T-helper 1 cell treated with Interleukin-12 subunit alpha and Interleukin-12 subunit beta and Interleukin-4 antibody, amounts not matched to agents 30 μg/mL and 1 μg/mL, for 36 hours (primary cell): ENCODE measurements at regions not wholly inside any gene's neighbourhood (a gene's known extent, or its start where the extent isn't known, plus 50 kb on each side); places are given as distances from the start of the nearest gene placed in this dataset.

Experiments
- H3K27ac Mint-ChIP-seq: one replicate; pipeline ENCODE4 v1.8.0; 2021; ENCODE audit warnings: mild to moderate bottlenecking, mixed read lengths
- H3K27me3 Mint-ChIP-seq: one replicate; pipeline ENCODE4 v1.8.0; 2021; ENCODE audit warnings: low read depth, mixed read lengths
- H3K36me3 Mint-ChIP-seq: one replicate; pipeline ENCODE4 v1.8.0; 2021; ENCODE audit warnings: low read depth, mixed read lengths
- H3K4me1 Mint-ChIP-seq: one replicate; pipeline ENCODE4 v1.8.0; 2021; ENCODE audit warnings: low read depth, mixed read lengths
- H3K4me3 Mint-ChIP-seq: one replicate; pipeline ENCODE4 v1.8.0; 2021; ENCODE audit warnings: mild to moderate bottlenecking, moderate library complexity, mixed read lengths
- H3K9me3 Mint-ChIP-seq: one replicate; pipeline ENCODE4 v1.8.0; 2021; ENCODE audit warnings: mixed read lengths

DNA sequence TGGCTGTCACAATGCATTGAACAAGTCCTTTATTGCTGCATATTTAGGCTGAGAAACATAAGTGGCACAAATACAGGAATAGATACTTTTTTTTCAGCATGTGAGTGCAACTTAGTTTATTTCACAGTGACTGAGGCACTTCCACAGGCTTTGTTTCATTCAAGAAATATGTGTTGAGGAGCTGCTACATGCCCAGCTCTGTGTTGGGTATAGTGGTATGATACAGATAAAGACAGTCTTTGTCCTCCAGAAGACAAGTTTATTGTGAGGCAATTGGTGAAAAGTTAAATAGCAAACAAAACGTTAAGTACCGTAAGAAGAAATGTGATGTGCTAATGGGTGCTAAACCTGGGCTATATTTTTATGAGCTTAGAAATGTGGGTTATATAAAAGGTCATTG is 186.4 kb downstream of the SPRY1 start:
- H3K4me1 Mint-ChIP-seq = no peaks in the 10 kb centered on the region
- no peak overlapping the region for H3K4me3 Mint-ChIP-seq
- peaks cover 28% of the 10 kb centered on the region for H3K9me3 Mint-ChIP-seq
- H3K27me3 Mint-ChIP-seq = no peaks in the 10 kb centered on the region
- no peak overlapping the region for H3K27ac Mint-ChIP-seq
- H3K36me3 Mint-ChIP-seq = peaks cover 7% of the 10 kb centered on the region

DNA sequence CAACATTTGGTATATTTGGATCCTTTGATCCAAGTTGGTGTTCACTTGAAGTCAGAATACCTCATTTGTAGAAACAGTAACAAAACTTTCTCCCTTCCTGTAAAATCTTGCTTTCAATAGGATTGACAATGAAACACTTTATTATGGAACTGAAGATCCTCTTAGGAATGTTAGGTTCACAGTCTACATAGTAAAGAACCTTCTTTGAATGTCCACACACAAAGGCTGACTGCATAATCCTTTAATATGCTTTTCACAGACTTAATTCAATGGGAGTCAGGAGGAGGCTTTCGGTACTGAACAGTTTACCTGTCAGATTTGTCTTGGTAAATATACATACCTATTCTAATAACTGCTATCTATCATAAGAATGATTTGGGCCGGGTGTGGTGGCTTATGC is 188.5 kb downstream of the SPRY1 start:
- Mint-ChIP-seq H3K36me3 (peaks cover 7% of the 10 kb centered on the region), H3K27me3 (no peaks in the 10 kb centered on the region), H3K27ac (no peak overlapping the region), H3K4me3 (no peak overlapping the region), H3K9me3 (peaks cover 23% of the 10 kb centered on the region), H3K4me1 (peaks cover 8% of the 10 kb centered on the region)

- Mint-ChIP-seq H3K4me3 (no peak overlapping the region), H3K36me3 (peaks cover 2% of the 10 kb centered on the region), H3K27me3 (no peaks in the 10 kb centered on the region), H3K27ac (no peak overlapping the region), H3K9me3 (peaks cover 3% of the 10 kb centered on the region), H3K4me1 (peaks cover 8% of the 10 kb centered on the region)
These were observed 191.4 kb downstream of the SPRY1 start for GRCh38 chr4:123587983-123588494.

GRCh38 chr4:123588631-123589241 is 192.1 kb downstream of the SPRY1 start:
- H3K27me3 Mint-ChIP-seq = no peaks in the 10 kb centered on the region
- H3K27ac Mint-ChIP-seq = no peak overlapping the region
- no peak overlapping the region for H3K4me3 Mint-ChIP-seq
- peaks cover 2% of the 10 kb centered on the region for H3K36me3 Mint-ChIP-seq
- peaks cover 3% of the 10 kb centered on the region for H3K9me3 Mint-ChIP-seq
- peaks cover 11% of the 10 kb centered on the region for H3K4me1 Mint-ChIP-seq

GRCh38 chr4:123589301-123589700 is 192.7 kb downstream of the SPRY1 start:
- H3K27me3 Mint-ChIP-seq = no peaks in the 10 kb centered on the region
- H3K27ac Mint-ChIP-seq = no peak overlapping the region

DNA sequence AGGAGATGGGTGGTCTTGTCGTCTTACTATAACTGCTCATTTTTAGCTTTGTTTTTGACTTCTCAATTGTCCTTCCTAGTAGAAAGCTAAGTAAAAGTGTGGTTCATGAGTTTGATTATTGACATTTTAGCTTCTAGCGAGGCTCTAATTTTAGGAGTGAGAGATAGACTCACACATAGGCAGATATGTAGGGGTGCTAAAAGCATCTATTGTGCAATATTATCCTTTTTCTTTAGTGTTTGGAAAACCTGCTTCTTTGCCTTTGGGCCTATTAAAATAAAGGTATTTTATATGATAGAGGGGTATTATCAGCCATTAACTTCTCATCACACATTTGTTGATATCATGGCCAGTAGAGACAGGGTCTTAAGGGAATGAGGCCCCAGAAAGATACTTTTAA is 195.3 kb downstream of the SPRY1 start:
- Mint-ChIP-seq H3K9me3 (peaks cover 3% of the 10 kb centered on the region), H3K27ac (no peak overlapping the region), H3K4me1 (peaks cover 11% of the 10 kb centered on the region), H3K36me3 (peaks cover 2% of the 10 kb centered on the region), H3K27me3 (no peaks in the 10 kb centered on the region), H3K4me3 (no peak overlapping the region)

More at GRCh38 chr4:123589301-123589700, 192.7 kb downstream of the SPRY1 start:
- no peak overlapping the region for H3K4me3 Mint-ChIP-seq
- peaks cover 11% of the 10 kb centered on the region for H3K4me1 Mint-ChIP-seq
- H3K36me3 Mint-ChIP-seq = peaks cover 2% of the 10 kb centered on the region
- H3K9me3 Mint-ChIP-seq = peaks cover 3% of the 10 kb centered on the region

DNA sequence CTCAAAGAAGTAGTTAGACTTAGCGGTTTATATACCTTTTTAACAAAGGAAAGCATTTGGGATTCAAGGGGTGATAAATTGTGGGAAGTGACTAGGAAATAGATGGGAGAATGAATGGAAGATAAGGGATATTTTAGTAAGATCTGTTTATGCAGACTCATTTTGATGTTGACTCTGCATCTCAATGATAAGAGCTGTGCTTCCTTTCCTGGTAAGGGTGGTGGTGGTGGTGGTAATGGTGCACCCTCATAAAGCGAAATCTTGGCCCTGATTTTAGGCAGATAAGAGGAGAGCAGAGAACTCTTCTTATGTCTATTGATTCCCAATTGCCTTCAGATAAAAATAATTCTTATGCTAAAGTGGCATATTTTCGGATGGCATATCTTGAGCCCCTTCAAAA is 197.1 kb downstream of the SPRY1 start:
- no peaks in the 10 kb centered on the region for H3K27me3 Mint-ChIP-seq
- peaks cover 2% of the 10 kb centered on the region for H3K36me3 Mint-ChIP-seq
- peaks cover 21% of the 10 kb centered on the region for H3K4me1 Mint-ChIP-seq
- H3K9me3 Mint-ChIP-seq = peaks cover 3% of the 10 kb centered on the region
- no peak overlapping the region for H3K4me3 Mint-ChIP-seq
- H3K27ac Mint-ChIP-seq = no peak overlapping the region

GRCh38 chr4:123596805-123597204 is 200.2 kb downstream of the SPRY1 start:
- H3K27me3 Mint-ChIP-seq = no peaks in the 10 kb centered on the region
- H3K36me3 Mint-ChIP-seq = peaks cover 2% of the 10 kb centered on the region
- no peak overlapping the region for H3K27ac Mint-ChIP-seq
- H3K4me3 Mint-ChIP-seq = no peak overlapping the region
- H3K9me3 Mint-ChIP-seq = no peaks in the 10 kb centered on the region
- H3K4me1 Mint-ChIP-seq = peaks cover 35% of the 10 kb centered on the region

GRCh38 chr4:123597586-123597985 is 201.0 kb downstream of the SPRY1 start:
- Mint-ChIP-seq H3K4me3 (no peak overlapping the region), H3K36me3 (peaks cover 9% of the 10 kb centered on the region), H3K9me3 (peaks cover 3% of the 10 kb centered on the region), H3K27me3 (no peaks in the 10 kb centered on the region), H3K27ac (no peak overlapping the region), H3K4me1 (peaks cover 42% of the 10 kb centered on the region)

DNA sequence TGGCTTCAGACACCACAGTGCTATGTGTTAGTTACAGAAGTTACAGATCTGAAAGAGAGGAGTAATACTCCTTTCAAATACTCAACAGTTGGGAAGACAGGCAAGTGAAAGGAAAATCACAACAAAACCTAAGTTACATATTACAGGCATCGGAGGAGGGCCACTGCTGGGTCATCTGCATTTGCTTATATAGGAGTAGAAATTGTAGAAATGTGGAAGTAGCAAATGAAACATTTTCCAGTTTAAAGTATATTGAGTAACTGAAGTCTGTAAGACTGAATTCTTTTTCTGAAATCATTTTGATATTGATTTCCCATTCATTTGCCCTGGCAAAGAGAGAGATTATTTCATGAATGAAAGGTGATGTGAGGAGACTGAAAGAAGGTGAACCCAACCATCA is 201.7 kb downstream of the SPRY1 start:
- no peak overlapping the region for H3K27ac Mint-ChIP-seq
- no peaks in the 10 kb centered on the region for H3K27me3 Mint-ChIP-seq
- peaks cover 44% of the 10 kb centered on the region for H3K4me1 Mint-ChIP-seq
- H3K9me3 Mint-ChIP-seq = peaks cover 3% of the 10 kb centered on the region
- H3K36me3 Mint-ChIP-seq = peaks cover 6% of the 10 kb centered on the region
- H3K4me3 Mint-ChIP-seq = no peak overlapping the region

DNA sequence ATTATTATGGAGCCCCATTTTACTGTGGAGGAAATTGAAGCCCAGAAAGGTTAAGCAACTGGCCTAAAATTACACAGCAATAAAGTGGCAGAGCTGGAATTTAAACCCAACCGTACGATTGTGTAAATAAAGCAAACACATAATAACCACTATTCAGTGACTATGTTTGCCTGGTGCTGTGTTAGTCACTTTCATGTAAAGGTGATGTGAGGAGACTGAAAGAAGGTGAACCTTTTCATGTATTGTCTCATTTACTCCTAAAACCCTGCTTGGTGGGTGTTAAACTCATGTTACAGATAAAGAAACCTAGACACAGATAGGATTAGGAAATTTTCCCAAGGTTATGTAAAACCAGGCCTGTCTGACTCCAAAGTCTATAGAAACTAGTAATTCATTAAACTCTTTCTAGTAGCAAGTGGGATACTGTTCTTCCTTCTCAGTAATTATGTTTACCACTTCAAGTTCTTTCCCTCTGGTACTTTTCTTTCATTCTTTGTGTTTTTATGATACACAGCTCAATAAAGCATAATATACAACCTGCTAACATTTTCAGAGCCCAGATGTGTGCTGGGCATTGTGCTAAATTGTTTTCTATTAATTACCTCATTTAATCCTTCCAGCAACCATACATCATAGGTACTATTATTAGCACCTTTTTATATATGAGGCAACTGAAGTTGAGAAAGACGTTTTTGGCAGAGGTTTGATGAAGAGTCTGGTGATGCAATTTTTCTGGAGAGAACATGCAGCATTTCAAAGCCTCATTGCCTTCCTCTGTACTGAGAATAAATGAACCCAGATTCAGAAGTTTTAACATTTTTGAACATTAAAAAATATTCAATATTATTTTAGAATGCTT is 202.7 kb downstream of the SPRY1 start:
- peaks cover 43% of the 10 kb centered on the region for H3K4me1 Mint-ChIP-seq
- no peak overlapping the region for H3K4me3 Mint-ChIP-seq
- H3K27ac Mint-ChIP-seq = peak overlapping the region; percentile 33
- H3K9me3 Mint-ChIP-seq = peaks cover 3% of the 10 kb centered on the region
- H3K27me3 Mint-ChIP-seq = no peaks in the 10 kb centered on the region
- H3K36me3 Mint-ChIP-seq = peaks cover 7% of the 10 kb centered on the region

- peaks cover 44% of the 10 kb centered on the region for H3K4me1 Mint-ChIP-seq
- peak overlapping the region; percentile 45 for H3K4me3 Mint-ChIP-seq
These were observed 203.6 kb downstream of the SPRY1 start for GRCh38 chr4:123599920-123600810.

DNA sequence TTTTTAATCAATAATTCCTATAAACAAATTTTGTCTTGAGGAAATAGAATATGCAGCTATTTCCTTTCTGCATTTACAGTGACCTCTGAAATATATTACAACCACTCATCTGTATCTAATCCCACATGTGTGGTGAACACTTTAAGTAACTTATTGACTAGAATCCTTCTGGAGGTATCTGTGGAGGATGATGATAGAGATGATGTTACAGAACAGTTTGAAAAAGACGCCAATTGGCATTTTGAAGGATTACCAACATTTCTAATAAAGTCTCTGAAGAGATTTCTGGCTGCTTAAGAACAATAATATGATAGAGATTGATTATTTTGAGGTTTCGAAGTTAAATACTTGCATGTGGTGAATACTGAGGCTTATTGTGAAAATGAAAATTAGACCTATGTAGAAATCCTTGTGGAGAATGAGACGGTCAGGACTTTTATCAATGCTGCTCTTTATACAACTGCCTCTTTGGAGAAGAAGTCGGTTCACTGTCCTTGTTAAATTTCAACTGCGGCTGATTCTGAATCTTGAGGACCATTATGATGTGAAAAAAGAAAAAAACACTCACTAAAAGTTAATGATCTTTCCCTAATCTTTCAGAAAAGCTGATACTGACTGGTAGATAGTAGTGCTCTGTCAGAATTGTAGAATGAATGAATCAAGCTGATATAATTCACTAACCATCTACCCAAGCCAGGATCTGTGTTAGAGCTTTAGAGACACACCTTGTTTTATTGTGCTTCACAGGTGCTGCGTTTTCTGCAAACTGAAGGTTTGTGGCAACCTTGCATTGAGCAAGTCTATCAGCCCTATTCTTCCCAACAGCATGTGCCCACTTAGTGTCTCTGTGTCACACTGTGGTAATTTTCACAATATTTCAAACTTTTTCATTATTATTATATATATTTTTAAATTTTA is 204.7 kb downstream of the SPRY1 start:
- peak overlapping the region; percentile 45 for H3K4me3 Mint-ChIP-seq
- H3K9me3 Mint-ChIP-seq = peaks cover 3% of the 10 kb centered on the region
- no peaks in the 10 kb centered on the region for H3K27me3 Mint-ChIP-seq
- H3K4me1 Mint-ChIP-seq = peaks cover 47% of the 10 kb centered on the region
- peaks cover 8% of the 10 kb centered on the region for H3K36me3 Mint-ChIP-seq
- H3K27ac Mint-ChIP-seq = no peak overlapping the region

More at GRCh38 chr4:123599920-123600810, 203.6 kb downstream of the SPRY1 start:
- Mint-ChIP-seq H3K27me3 (no peaks in the 10 kb centered on the region), H3K9me3 (peaks cover 3% of the 10 kb centered on the region), H3K36me3 (peaks cover 8% of the 10 kb centered on the region), H3K27ac (peak overlapping the region; percentile 84)
